ENCODE measurements at regions not wholly inside any gene's neighbourhood (a gene's known extent, or its start where the extent isn't known, plus 50 kb on each side); places are given as distances from the start of the nearest gene placed in this dataset.
"Not testable (repeated sequence)": the region's sequence is repeated elsewhere in the genome, so short reads cannot be mapped to it uniquely, and the experiment has no call there.

- no peak for DNase-seq (ENCODE audit: low read depth, low spot score)
- in situ Hi-C loops (cut with HindIII; ENCODE audit: low sequenced_read_pairs) = no loop called here
- TF ChIP-seq CTCF (IDR thresholded peaks at IDR 0.05; ENCODE audit: low read depth, low read length) = no peak
- no peak overlapping the region for H3K4me3 ChIP-seq (ENCODE audit: low read depth, low read length)
Observed at GRCh38 chr7:82501346-82501745, 57.8 kb upstream of the CACNA2D1 start.

- DNase-seq (ENCODE audit: low read depth, low spot score); H3K4me3 ChIP-seq (ENCODE audit: low read depth, low read length); in situ Hi-C loops (cut with HindIII; ENCODE audit: low sequenced_read_pairs): not testable (repeated sequence)
Observed at GRCh38 chr7:82499546-82499945, 56.0 kb upstream of the CACNA2D1 start.

- in situ Hi-C loops (cut with HindIII; ENCODE audit: low sequenced_read_pairs) = no loop called here
- no peak overlapping the region for H3K4me3 ChIP-seq (ENCODE audit: low read depth, low read length)
- no peak for DNase-seq (ENCODE audit: low read depth, low spot score)
- TF ChIP-seq CTCF (IDR thresholded peaks at IDR 0.05; ENCODE audit: low read depth, low read length) = no peak
Observed at GRCh38 chr7:82494420-82494819, 50.8 kb upstream of the CACNA2D1 start.
